ENCODE measurements at regions not wholly inside any gene's neighbourhood (a gene's known extent, or its start where the extent isn't known, plus 50 kb on each side); places are given as distances from the start of the nearest gene placed in this dataset.

DNA sequence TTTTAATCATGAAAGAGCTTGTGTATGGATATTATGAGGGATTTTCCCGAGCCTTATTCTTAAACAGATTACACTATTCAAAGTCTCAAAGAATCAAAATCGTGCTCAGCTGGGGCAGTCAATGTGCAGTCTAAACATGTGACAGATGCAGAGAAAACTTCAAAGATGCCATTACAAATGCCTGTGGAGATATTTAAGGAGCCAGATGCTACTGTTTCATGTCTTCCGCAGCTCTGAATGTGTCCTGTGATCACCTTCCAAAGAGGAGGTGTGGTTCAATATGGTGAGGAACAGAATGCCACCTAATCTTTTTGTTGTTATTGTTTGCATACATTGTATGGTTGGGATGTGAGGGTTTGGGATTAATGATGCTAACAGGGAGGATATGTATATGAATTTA lies 593.3 kb upstream of the ARRDC3 start:
- no peak for DNase-seq (ENCODE audit: low read depth in 2 of 2)
- TF ChIP-seq EZH2 (IDR thresholded peaks at IDR 0.05; ENCODE audit: low read length, missing control alignments) = no peak
- TF ChIP-seq, protein P1, sequence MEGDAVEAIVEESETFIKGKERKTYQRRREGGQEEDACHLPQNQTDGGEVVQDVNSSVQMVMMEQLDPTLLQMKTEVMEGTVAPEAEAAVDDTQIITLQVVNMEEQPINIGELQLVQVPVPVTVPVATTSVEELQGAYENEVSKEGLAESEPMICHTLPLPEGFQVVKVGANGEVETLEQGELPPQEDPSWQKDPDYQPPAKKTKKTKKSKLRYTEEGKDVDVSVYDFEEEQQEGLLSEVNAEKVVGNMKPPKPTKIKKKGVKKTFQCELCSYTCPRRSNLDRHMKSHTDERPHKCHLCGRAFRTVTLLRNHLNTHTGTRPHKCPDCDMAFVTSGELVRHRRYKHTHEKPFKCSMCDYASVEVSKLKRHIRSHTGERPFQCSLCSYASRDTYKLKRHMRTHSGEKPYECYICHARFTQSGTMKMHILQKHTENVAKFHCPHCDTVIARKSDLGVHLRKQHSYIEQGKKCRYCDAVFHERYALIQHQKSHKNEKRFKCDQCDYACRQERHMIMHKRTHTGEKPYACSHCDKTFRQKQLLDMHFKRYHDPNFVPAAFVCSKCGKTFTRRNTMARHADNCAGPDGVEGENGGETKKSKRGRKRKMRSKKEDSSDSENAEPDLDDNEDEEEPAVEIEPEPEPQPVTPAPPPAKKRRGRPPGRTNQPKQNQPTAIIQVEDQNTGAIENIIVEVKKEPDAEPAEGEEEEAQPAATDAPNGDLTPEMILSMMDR (conservative IDR thresholded peaks at IDR 0.05 in 1 of 2, IDR thresholded peaks at IDR 0.05 in 1 of 2; ENCODE audit: low read depth in 1 of 2, low read length in 2 of 2) = no peak
- no peaks in the 10 kb centered on the region for H3K79me2 ChIP-seq (ENCODE audit: control insufficient read depth, insufficient read depth, low read length)
- no peaks in the 10 kb centered on the region for H3K36me3 ChIP-seq (ENCODE audit: control insufficient read depth, insufficient read depth, low read length)
- no peak overlapping the region for H3K4me3 ChIP-seq (replicated peaks in 1 of 4; ENCODE audit: control extremely low read depth in 1 of 4, insufficient read depth in 1 of 4, low read depth in 3 of 4, low read length in 4 of 4)
- no peak overlapping the region for H3K4me2 ChIP-seq (ENCODE audit: extremely low read depth, insufficient read depth, low read length)
- H3K4me1 ChIP-seq (ENCODE audit: control insufficient read depth, extremely low read depth, insufficient read depth, low read length) = no peaks in the 10 kb centered on the region
- H3K9ac ChIP-seq (ENCODE audit: insufficient read depth, low read length) = no peak overlapping the region
- no peak overlapping the region for H3K27ac ChIP-seq (ENCODE audit: insufficient read depth, low read length)
- H3K9me3 ChIP-seq (ENCODE audit: control insufficient read depth, insufficient read depth, low read depth, low read length) = no peaks in the 10 kb centered on the region
- H4K20me1 ChIP-seq (ENCODE audit: control insufficient read depth, extremely low read depth, insufficient read depth, low read length) = no peaks in the 10 kb centered on the region
- no peak overlapping the region for H2AFZ ChIP-seq (ENCODE audit: low read length)
- no peaks in the 10 kb centered on the region for H3K27me3 ChIP-seq (ENCODE audit: control insufficient read depth, insufficient read depth, low read length)

DNA sequence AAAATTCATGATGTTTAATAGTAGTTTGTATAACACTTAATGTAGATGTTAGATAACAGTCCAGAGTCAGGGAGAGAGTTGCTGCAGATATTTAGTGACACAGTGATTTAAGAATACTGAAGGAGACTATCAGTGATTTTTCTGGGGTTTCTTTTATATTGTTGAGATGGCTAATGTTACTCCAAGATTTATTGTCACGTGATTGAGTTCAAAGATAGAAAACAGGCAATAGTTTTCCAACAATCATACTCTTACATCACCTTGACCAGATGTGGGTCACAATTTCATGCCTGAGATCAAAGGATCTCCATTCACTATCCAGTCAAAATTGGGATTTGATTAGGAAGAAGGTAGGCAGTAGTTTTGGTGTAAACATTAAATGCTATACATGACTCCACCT lies 580.0 kb upstream of the ARRDC3 start:
- Histone ChIP-seq H3K79me2 (ENCODE audit: control insufficient read depth, insufficient read depth, low read length) (no peaks in the 10 kb centered on the region), H4K20me1 (ENCODE audit: control insufficient read depth, extremely low read depth, insufficient read depth, low read length) (no peaks in the 10 kb centered on the region), H2AFZ (ENCODE audit: low read length) (no peak overlapping the region), H3K4me1 (ENCODE audit: control insufficient read depth, extremely low read depth, insufficient read depth, low read length) (no peaks in the 10 kb centered on the region), H3K9ac (ENCODE audit: insufficient read depth, low read length) (no peak overlapping the region), H3K27me3 (ENCODE audit: control insufficient read depth, insufficient read depth, low read length) (no peaks in the 10 kb centered on the region), H3K4me2 (ENCODE audit: extremely low read depth, insufficient read depth, low read length) (no peak overlapping the region), H3K36me3 (ENCODE audit: control insufficient read depth, insufficient read depth, low read length) (no peaks in the 10 kb centered on the region), H3K9me3 (ENCODE audit: control insufficient read depth, insufficient read depth, low read depth, low read length) (no peaks in the 10 kb centered on the region), H3K27ac (ENCODE audit: insufficient read depth, low read length) (no peak overlapping the region), H3K4me3 (replicated peaks in 1 of 4; ENCODE audit: control extremely low read depth in 1 of 4, insufficient read depth in 1 of 4, low read depth in 3 of 4, low read length in 4 of 4) (no peak overlapping the region)
- TF ChIP-seq, protein P1 (conservative IDR thresholded peaks at IDR 0.05 in 1 of 2, IDR thresholded peaks at IDR 0.05 in 1 of 2; ENCODE audit: low read depth in 1 of 2, low read length in 2 of 2) = no peak
- no peak for TF ChIP-seq EZH2 (IDR thresholded peaks at IDR 0.05; ENCODE audit: low read length, missing control alignments)
- DNase-seq (ENCODE audit: low read depth in 2 of 2) = no peak

- H3K4me2 ChIP-seq (ENCODE audit: extremely low read depth, insufficient read depth, low read length) = no peak overlapping the region
- H3K4me1 ChIP-seq (ENCODE audit: control insufficient read depth, extremely low read depth, insufficient read depth, low read length) = no peaks in the 10 kb centered on the region
- no peak overlapping the region for H3K9ac ChIP-seq (ENCODE audit: insufficient read depth, low read length)
- TF ChIP-seq EZH2 (IDR thresholded peaks at IDR 0.05; ENCODE audit: low read length, missing control alignments) = no peak
- TF ChIP-seq, protein P1 (conservative IDR thresholded peaks at IDR 0.05 in 1 of 2, IDR thresholded peaks at IDR 0.05 in 1 of 2; ENCODE audit: low read depth in 1 of 2, low read length in 2 of 2) = no peak
- H3K36me3 ChIP-seq (ENCODE audit: control insufficient read depth, insufficient read depth, low read length) = no peaks in the 10 kb centered on the region
- no peaks in the 10 kb centered on the region for H3K79me2 ChIP-seq (ENCODE audit: control insufficient read depth, insufficient read depth, low read length)
- H3K27ac ChIP-seq (ENCODE audit: insufficient read depth, low read length) = no peak overlapping the region
- H3K9me3 ChIP-seq (ENCODE audit: control insufficient read depth, insufficient read depth, low read depth, low read length) = no peaks in the 10 kb centered on the region
- H4K20me1 ChIP-seq (ENCODE audit: control insufficient read depth, extremely low read depth, insufficient read depth, low read length) = no peaks in the 10 kb centered on the region
- H3K4me3 ChIP-seq (replicated peaks in 1 of 4; ENCODE audit: control extremely low read depth in 1 of 4, insufficient read depth in 1 of 4, low read depth in 3 of 4, low read length in 4 of 4) = no peak overlapping the region
- peak; percentile 80 to 84 for DNase-seq (ENCODE audit: low read depth in 2 of 2)
- no peaks in the 10 kb centered on the region for H3K27me3 ChIP-seq (ENCODE audit: control insufficient read depth, insufficient read depth, low read length)
- no peak overlapping the region for H2AFZ ChIP-seq (ENCODE audit: low read length)
Observed at GRCh38 chr5:91957666-91958065, 574.5 kb upstream of the ARRDC3 start.

Data from fibroblast of lung (primary cell).